ENCODE measurements at regions not wholly inside any gene's neighbourhood (a gene's known extent, or its start where the extent isn't known, plus 50 kb on each side); places are given as distances from the start of the nearest gene placed in this dataset.
"Not testable (repeated sequence)": the region's sequence is repeated elsewhere in the genome, so short reads cannot be mapped to it uniquely, and the experiment has no call there.

- DNase-seq (ENCODE audit: low read depth) = no peak
Observed at GRCh38 chr10:23955456-23956225, 253.3 kb upstream of the KIAA1217 start.

- no peak for DNase-seq (ENCODE audit: low read depth)
Observed at GRCh38 chr10:23965123-23965522, 243.8 kb upstream of the KIAA1217 start.

GRCh38 chr10:23965880-23966279, 243.1 kb upstream of the KIAA1217 start:
- DNase-seq (ENCODE audit: low read depth) = no peak

GRCh38 chr10:23966504-23967051, 242.4 kb upstream of the KIAA1217 start:
- DNase-seq (ENCODE audit: low read depth) = no peak

- DNase-seq (ENCODE audit: low read depth) = no peak
Observed at GRCh38 chr10:23968301-23968700, 240.6 kb upstream of the KIAA1217 start.

GRCh38 chr10:23974746-23975272, 234.1 kb upstream of the KIAA1217 start:
- DNase-seq (ENCODE audit: low read depth) = no peak

GRCh38 chr10:23975431-23975830, 233.5 kb upstream of the KIAA1217 start:
- DNase-seq (ENCODE audit: low read depth) = no peak

- DNase-seq (ENCODE audit: low read depth) = no peak
Observed at GRCh38 chr10:23976275-23976674, 232.7 kb upstream of the KIAA1217 start.

GRCh38 chr10:23978317-23978716, 230.6 kb upstream of the KIAA1217 start:
- DNase-seq (ENCODE audit: low read depth) = no peak

- no peak for DNase-seq (ENCODE audit: low read depth)
Observed at GRCh38 chr10:23980094-23980493, 228.8 kb upstream of the KIAA1217 start.

GRCh38 chr10:23981520-23982309, 227.2 kb upstream of the KIAA1217 start:
- no peak for DNase-seq (ENCODE audit: low read depth)

- not testable (repeated sequence) for DNase-seq (ENCODE audit: low read depth)
Observed at GRCh38 chr10:23984405-23984804, 224.5 kb upstream of the KIAA1217 start.

GRCh38 chr10:23988006-23988405, 220.9 kb upstream of the KIAA1217 start:
- no peak for DNase-seq (ENCODE audit: low read depth)

- peak; percentile 25 for DNase-seq (ENCODE audit: low read depth)
Observed at GRCh38 chr10:23994459-23995046, 214.4 kb upstream of the KIAA1217 start.

- DNase-seq (ENCODE audit: low read depth) = no peak
Observed at GRCh38 chr10:23999445-23999844, 209.5 kb upstream of the KIAA1217 start.

- DNase-seq (ENCODE audit: low read depth) = no peak
Observed at GRCh38 chr10:24000271-24000813, 208.6 kb upstream of the KIAA1217 start.

GRCh38 chr10:24006741-24007140, 202.2 kb upstream of the KIAA1217 start:
- no peak for DNase-seq (ENCODE audit: low read depth)

GRCh38 chr10:24007359-24007758, 201.6 kb upstream of the KIAA1217 start:
- DNase-seq (ENCODE audit: low read depth) = no peak

GRCh38 chr10:24008164-24009091, 200.5 kb upstream of the KIAA1217 start:
- no peak for DNase-seq (ENCODE audit: low read depth)

GRCh38 chr10:24009115-24009514, 199.8 kb upstream of the KIAA1217 start:
- DNase-seq (ENCODE audit: low read depth) = no peak

- no peak for DNase-seq (ENCODE audit: low read depth)
Observed at GRCh38 chr10:24009736-24010135, 199.2 kb upstream of the KIAA1217 start.

Data from stromal cell of bone marrow (primary cell).